MM.1S (cell line): ENCODE measurements at regions not wholly inside any gene's neighbourhood (a gene's known extent, or its start where the extent isn't known, plus 50 kb on each side); places are given as distances from the start of the nearest gene placed in this dataset.

Source experiments
- EZH2 ChIP-seq: fragments of 300-600 bp; sonication (generic); optimal IDR thresholded peaks from 2 replicates; pipeline ENCODE3; 2017; ENCODE audit warnings: low read depth, mild to moderate bottlenecking, antibody characterized with exemption, low read length, mixed read lengths
- TF ChIP-seq, protein P1 (sequence below): fragments of 300-600 bp; sonication (generic); IDR thresholded peaks from 2 replicates; pipeline ENCODE4 v1.5.1; 2016; ENCODE audit warnings: antibody characterized with exemption, low read length, mixed read lengths

DNA sequence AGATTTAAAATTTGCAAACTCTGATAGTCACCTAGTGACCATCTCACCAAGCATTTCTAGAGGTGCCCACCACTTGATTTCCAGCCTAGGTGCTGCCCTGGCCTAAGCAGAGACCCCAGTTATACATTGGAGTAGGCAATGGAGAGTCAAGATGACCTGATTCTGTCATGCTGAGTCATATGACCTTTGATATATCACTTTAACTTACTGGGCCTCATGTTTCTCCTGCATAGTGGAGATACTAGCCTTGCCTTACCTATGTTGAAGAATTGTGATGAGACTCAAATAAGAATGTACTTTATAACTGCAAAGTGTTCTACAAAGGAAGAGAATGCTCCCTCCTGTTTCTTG is 75.5 kb upstream of the XCR1 start:
- TF ChIP-seq, protein P1, sequence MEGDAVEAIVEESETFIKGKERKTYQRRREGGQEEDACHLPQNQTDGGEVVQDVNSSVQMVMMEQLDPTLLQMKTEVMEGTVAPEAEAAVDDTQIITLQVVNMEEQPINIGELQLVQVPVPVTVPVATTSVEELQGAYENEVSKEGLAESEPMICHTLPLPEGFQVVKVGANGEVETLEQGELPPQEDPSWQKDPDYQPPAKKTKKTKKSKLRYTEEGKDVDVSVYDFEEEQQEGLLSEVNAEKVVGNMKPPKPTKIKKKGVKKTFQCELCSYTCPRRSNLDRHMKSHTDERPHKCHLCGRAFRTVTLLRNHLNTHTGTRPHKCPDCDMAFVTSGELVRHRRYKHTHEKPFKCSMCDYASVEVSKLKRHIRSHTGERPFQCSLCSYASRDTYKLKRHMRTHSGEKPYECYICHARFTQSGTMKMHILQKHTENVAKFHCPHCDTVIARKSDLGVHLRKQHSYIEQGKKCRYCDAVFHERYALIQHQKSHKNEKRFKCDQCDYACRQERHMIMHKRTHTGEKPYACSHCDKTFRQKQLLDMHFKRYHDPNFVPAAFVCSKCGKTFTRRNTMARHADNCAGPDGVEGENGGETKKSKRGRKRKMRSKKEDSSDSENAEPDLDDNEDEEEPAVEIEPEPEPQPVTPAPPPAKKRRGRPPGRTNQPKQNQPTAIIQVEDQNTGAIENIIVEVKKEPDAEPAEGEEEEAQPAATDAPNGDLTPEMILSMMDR = no peak
- no peak for TF ChIP-seq EZH2
